HG02642 (cell line): ENCODE measurements at regions not wholly inside any gene's neighbourhood (a gene's known extent, or its start where the extent isn't known, plus 50 kb on each side); places are given as distances from the start of the nearest gene placed in this dataset.

ENCODE experiments used
- ATAC-seq: cut with Tn5 transposase; IDR thresholded peaks from one replicate; pipeline ENCODE4 v1.9.1; 2021; ENCODE audit warnings: mild to moderate bottlenecking; ENCODE audit not compliant: unreplicated experiment, poor library complexity

- ATAC-seq, result no peak
These were observed 199.2 kb downstream of the CD83 start for GRCh38 chr6:14316651-14317386.

- no peak for ATAC-seq
These were observed 199.9 kb downstream of the CD83 start for GRCh38 chr6:14317387-14317970.

- no peak for ATAC-seq
These were observed 202.8 kb downstream of the CD83 start for GRCh38 chr6:14320332-14320731.

GRCh38 chr6:14321992-14322772, 204.6 kb downstream of the CD83 start:
- ATAC-seq, result no peak

- ATAC-seq, result no peak
These were observed 205.3 kb downstream of the CD83 start for GRCh38 chr6:14322841-14323240.

- no peak for ATAC-seq
These were observed 209.2 kb downstream of the CD83 start for GRCh38 chr6:14326774-14327173.

GRCh38 chr6:14328163-14328562, 210.6 kb downstream of the CD83 start:
- no peak for ATAC-seq

GRCh38 chr6:14333556-14334305, 216.2 kb downstream of the CD83 start:
- ATAC-seq, result no peak

- ATAC-seq, result no peak
These were observed 217.5 kb downstream of the CD83 start for GRCh38 chr6:14335071-14335470.

- no peak for ATAC-seq
These were observed 219.6 kb downstream of the CD83 start for GRCh38 chr6:14337152-14337551.

GRCh38 chr6:14339172-14339571, 221.6 kb downstream of the CD83 start:
- no peak for ATAC-seq

- ATAC-seq, result no peak
These were observed 222.4 kb downstream of the CD83 start for GRCh38 chr6:14339711-14340584.

GRCh38 chr6:14344486-14344885, 226.9 kb downstream of the CD83 start:
- no peak for ATAC-seq

GRCh38 chr6:14348389-14348788, 230.8 kb downstream of the CD83 start:
- no peak for ATAC-seq

GRCh38 chr6:14349507-14349906, 231.9 kb downstream of the CD83 start:
- no peak for ATAC-seq

GRCh38 chr6:14350210-14350609, 232.6 kb downstream of the CD83 start:
- no peak for ATAC-seq

GRCh38 chr6:14353281-14353680, 235.7 kb downstream of the CD83 start:
- no peak for ATAC-seq

GRCh38 chr6:14353798-14354197, 236.2 kb downstream of the CD83 start:
- ATAC-seq, result no peak

GRCh38 chr6:14354919-14355572, 237.5 kb downstream of the CD83 start:
- no peak for ATAC-seq
